WI38 (cell line): ENCODE measurements at regions not wholly inside any gene's neighbourhood (a gene's known extent, or its start where the extent isn't known, plus 50 kb on each side); places are given as distances from the start of the nearest gene placed in this dataset.

ENCODE experiments used
- H3K4me3 ChIP-seq: 2 replicates; pipeline ENCODE4 v1.5.1; 2011; ENCODE audit warnings: low read depth, mild to moderate bottlenecking, control low read depth, low read length
- CTCF ChIP-seq: IDR thresholded peaks from 2 replicates; pipeline ENCODE4 v1.5.1; 2012; ENCODE audit warnings: low read depth, mild to moderate bottlenecking, control low read depth, low read length

- TF ChIP-seq CTCF: no peak
- no peak overlapping the region for H3K4me3 ChIP-seq
These were observed 174.5 kb upstream of the RBM19 start for GRCh38 chr12:114140576-114140975.

- no peak for TF ChIP-seq CTCF
- H3K4me3 ChIP-seq: no peak overlapping the region
These were observed 170.5 kb upstream of the RBM19 start for GRCh38 chr12:114136631-114137030.

GRCh38 chr12:114134922-114135321, 168.8 kb upstream of the RBM19 start:
- no peak for TF ChIP-seq CTCF
- H3K4me3 ChIP-seq: no peak overlapping the region

- H3K4me3 ChIP-seq: no peak overlapping the region
- peak; percentile 10; the same call in 1 of the 2 replicates for TF ChIP-seq CTCF
These were observed 165.7 kb upstream of the RBM19 start for GRCh38 chr12:114131824-114132223.

- TF ChIP-seq CTCF: no peak
- H3K4me3 ChIP-seq: no peak overlapping the region
These were observed 157.0 kb upstream of the RBM19 start for GRCh38 chr12:114123108-114123507.

GRCh38 chr12:114122016-114122415, 155.9 kb upstream of the RBM19 start:
- TF ChIP-seq CTCF: no peak
- H3K4me3 ChIP-seq: no peak overlapping the region

GRCh38 chr12:114119316-114119715, 153.2 kb upstream of the RBM19 start:
- no peak overlapping the region for H3K4me3 ChIP-seq
- TF ChIP-seq CTCF: no peak
